Activated CD8-positive, alpha-beta T cell treated with anti-CD3 and anti-CD28 coated beads for 36 hours (primary cell): ENCODE measurements at regions not wholly inside any gene's neighbourhood (a gene's known extent, or its start where the extent isn't known, plus 50 kb on each side); places are given as distances from the start of the nearest gene placed in this dataset.

ENCODE experiments used
- ATAC-seq: fragments of 200-7000 bp; cut with Tn5 transposase; one replicate; pipeline ENCODE4 v1.10.0; 2021; ENCODE audit warnings: mild to moderate bottlenecking, moderate library complexity
- CTCF ChIA-PET: fragments of 350-600 bp; sonication (Branson Sonifier 250); formaldehyde crosslinking; loops from one replicate; lab custom pipeline; 2021; ENCODE audit warnings: antibody characterized with exemption; lab: Charles Lee
- POLR2A ChIA-PET: fragments of 350-600 bp; sonication (Branson Sonifier 250); formaldehyde crosslinking; loops from one replicate; lab custom pipeline; 2021; ENCODE audit warnings: antibody characterized with exemption; lab: Charles Lee
- DNase-seq: peaks from one replicate; pipeline ENCODE4 v3.0.0-alpha.2; 2020
- H3K27ac Mint-ChIP-seq: one replicate; pipeline ENCODE4 v1.8.0; 2021; ENCODE audit warnings: mild to moderate bottlenecking, mixed read lengths
- H3K27me3 Mint-ChIP-seq: one replicate; pipeline ENCODE4 v1.8.0; 2021; ENCODE audit warnings: mixed read lengths
- H3K36me3 Mint-ChIP-seq: one replicate; pipeline ENCODE4 v1.8.0; 2021; ENCODE audit warnings: low read depth, mixed read lengths
- H3K4me1 Mint-ChIP-seq: one replicate; pipeline ENCODE4 v1.8.0; 2021; ENCODE audit warnings: low read depth, mixed read lengths
- H3K4me3 Mint-ChIP-seq: one replicate; pipeline ENCODE4 v1.8.0; 2021; ENCODE audit warnings: mild to moderate bottlenecking, moderate library complexity, mixed read lengths
- H3K9me3 Mint-ChIP-seq: one replicate; pipeline ENCODE4 v1.8.0; 2021; ENCODE audit warnings: mixed read lengths
- intact Hi-C: fragments of 100-400 bp; cut with micrococcal nuclease; formaldehyde crosslinking; loops from one replicate; pipeline ENCODE4 v1.10.0; 2022
- TF ChIP-seq, protein P1 (sequence below): fragments of 200-600 bp; IDR thresholded peaks from one replicate; pipeline ENCODE4 v1.8.0; 2022; ENCODE audit warnings: antibody characterized with exemption, mild to moderate bottlenecking

- CTCF ChIA-PET = interaction anchor here (0.9 kb wide), 1 partner anchor 364 kb away, joined by 3 read pairs; no protein-coding TSS in a partner anchor
- Mint-ChIP-seq H3K4me3 (no peak overlapping the region), H3K36me3 (no peaks in the 10 kb centered on the region), H3K4me1 (peaks cover 8% of the 10 kb centered on the region), H3K27me3 (no peaks in the 10 kb centered on the region), H3K9me3 (no peaks in the 10 kb centered on the region), H3K27ac (no peak overlapping the region)
- no peak for DNase-seq
- TF ChIP-seq, protein P1, sequence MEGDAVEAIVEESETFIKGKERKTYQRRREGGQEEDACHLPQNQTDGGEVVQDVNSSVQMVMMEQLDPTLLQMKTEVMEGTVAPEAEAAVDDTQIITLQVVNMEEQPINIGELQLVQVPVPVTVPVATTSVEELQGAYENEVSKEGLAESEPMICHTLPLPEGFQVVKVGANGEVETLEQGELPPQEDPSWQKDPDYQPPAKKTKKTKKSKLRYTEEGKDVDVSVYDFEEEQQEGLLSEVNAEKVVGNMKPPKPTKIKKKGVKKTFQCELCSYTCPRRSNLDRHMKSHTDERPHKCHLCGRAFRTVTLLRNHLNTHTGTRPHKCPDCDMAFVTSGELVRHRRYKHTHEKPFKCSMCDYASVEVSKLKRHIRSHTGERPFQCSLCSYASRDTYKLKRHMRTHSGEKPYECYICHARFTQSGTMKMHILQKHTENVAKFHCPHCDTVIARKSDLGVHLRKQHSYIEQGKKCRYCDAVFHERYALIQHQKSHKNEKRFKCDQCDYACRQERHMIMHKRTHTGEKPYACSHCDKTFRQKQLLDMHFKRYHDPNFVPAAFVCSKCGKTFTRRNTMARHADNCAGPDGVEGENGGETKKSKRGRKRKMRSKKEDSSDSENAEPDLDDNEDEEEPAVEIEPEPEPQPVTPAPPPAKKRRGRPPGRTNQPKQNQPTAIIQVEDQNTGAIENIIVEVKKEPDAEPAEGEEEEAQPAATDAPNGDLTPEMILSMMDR = no peak
- POLR2A ChIA-PET = no interaction called here
- ATAC-seq = no peak
- intact Hi-C loops = no loop called here
Observed at GRCh38 chr12:68521848-68522502, 88.7 kb upstream of the RAP1B start.

GRCh38 chr12:68529466-68529865, 81.2 kb upstream of the RAP1B start:
- TF ChIP-seq, protein P1 = no peak
- DNase-seq (no peak), ATAC-seq (no peak)
- H3K27me3 Mint-ChIP-seq = no peaks in the 10 kb centered on the region
- ChIA-PET CTCF (interaction anchor here (1.4 to 1.6 kb wide), 2 partner anchors 9 to 34 kb away, joined by 3 to 6 read pairs; no protein-coding TSS in a partner anchor), POLR2A (no interaction called here)
- no peak overlapping the region for H3K27ac Mint-ChIP-seq
- intact Hi-C loops = no loop called here
- no peak overlapping the region for H3K4me3 Mint-ChIP-seq
- H3K4me1 Mint-ChIP-seq = peaks cover 21% of the 10 kb centered on the region
- no peaks in the 10 kb centered on the region for H3K36me3 Mint-ChIP-seq
- no peaks in the 10 kb centered on the region for H3K9me3 Mint-ChIP-seq

DNA sequence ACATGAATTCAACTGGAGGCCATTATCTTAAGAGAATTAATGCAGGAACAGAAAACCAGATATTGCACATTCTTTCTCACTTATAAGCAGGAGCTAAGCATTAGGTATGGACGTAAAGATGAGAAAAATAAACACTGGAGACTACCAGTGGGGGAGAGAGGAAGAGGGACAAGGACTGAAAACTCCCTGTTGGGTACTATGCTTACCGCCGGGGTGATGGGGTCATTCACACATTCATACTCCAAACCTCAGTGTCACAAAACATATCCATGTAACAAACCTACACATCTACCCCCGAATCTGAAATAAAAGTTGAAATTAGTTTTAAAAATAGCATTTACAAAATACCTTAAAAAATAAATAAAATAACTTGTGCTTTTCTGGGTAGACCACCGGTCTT, 80.8 kb upstream of the RAP1B start:
- no peak overlapping the region for H3K4me3 Mint-ChIP-seq
- no peaks in the 10 kb centered on the region for H3K36me3 Mint-ChIP-seq
- H3K9me3 Mint-ChIP-seq = no peaks in the 10 kb centered on the region
- ChIA-PET POLR2A (no interaction called here), CTCF (interaction anchor here (1.4 to 1.6 kb wide), 2 partner anchors 9 to 34 kb away, joined by 3 to 6 read pairs; no protein-coding TSS in a partner anchor)
- DNase-seq (no peak), ATAC-seq (no peak)
- H3K27me3 Mint-ChIP-seq = no peaks in the 10 kb centered on the region
- TF ChIP-seq, protein P1 = no peak
- H3K27ac Mint-ChIP-seq = no peak overlapping the region
- intact Hi-C loops = no loop called here
- H3K4me1 Mint-ChIP-seq = peaks cover 19% of the 10 kb centered on the region

GRCh38 chr12:68530299-68530698, 80.4 kb upstream of the RAP1B start:
- no peaks in the 10 kb centered on the region for H3K27me3 Mint-ChIP-seq
- peaks cover 19% of the 10 kb centered on the region for H3K4me1 Mint-ChIP-seq
- CTCF ChIA-PET = interaction anchor here (1.4 kb wide), 1 partner anchor 35 kb away, joined by 3 read pairs; no protein-coding TSS in a partner anchor
- intact Hi-C loops = no loop called here
- H3K27ac Mint-ChIP-seq = no peak overlapping the region
- H3K9me3 Mint-ChIP-seq = no peaks in the 10 kb centered on the region
- POLR2A ChIA-PET = no interaction called here
- H3K4me3 Mint-ChIP-seq = no peak overlapping the region
- DNase-seq = no peak
- TF ChIP-seq, protein P1 = no peak
- no peak for ATAC-seq
- no peaks in the 10 kb centered on the region for H3K36me3 Mint-ChIP-seq

DNA sequence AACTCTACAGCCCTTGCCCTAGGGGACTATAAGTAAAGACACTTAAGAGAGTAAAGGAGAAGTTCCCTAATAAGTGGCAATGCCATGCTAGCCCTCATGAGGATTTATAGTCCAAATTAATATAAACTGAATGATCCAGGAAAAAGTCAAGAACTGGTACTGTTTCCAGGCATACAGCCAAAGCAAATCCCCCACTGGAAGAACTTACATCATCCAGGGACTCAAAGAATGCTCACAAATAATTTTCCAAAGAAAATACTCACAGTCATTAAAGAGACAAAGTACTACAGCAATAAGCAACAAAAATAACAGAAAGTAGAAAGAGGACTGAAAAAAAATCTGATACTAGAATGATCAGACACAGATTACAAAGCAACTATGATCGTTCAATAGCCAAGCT, 79.7 kb upstream of the RAP1B start:
- no peak for ATAC-seq
- intact Hi-C loops = no loop called here

More for the DNA sequence above, 79.7 kb upstream of the RAP1B start:
- Mint-ChIP-seq H3K4me3 (no peak overlapping the region), H3K27me3 (no peaks in the 10 kb centered on the region), H3K9me3 (no peaks in the 10 kb centered on the region), H3K4me1 (peaks cover 19% of the 10 kb centered on the region), H3K27ac (no peak overlapping the region), H3K36me3 (no peaks in the 10 kb centered on the region)
- CTCF ChIA-PET = interaction anchor here (1.4 kb wide), 1 partner anchor 35 kb away, joined by 3 read pairs; no protein-coding TSS in a partner anchor
- DNase-seq = no peak
- TF ChIP-seq, protein P1 = no peak
- POLR2A ChIA-PET = no interaction called here
